IMR-90 (cell line): ENCODE measurements at regions not wholly inside any gene's neighbourhood (a gene's known extent, or its start where the extent isn't known, plus 50 kb on each side); places are given as distances from the start of the nearest gene placed in this dataset.

Experiments used
- ATAC-seq: fragments of 200-7000 bp; cut with Tn5 transposase; 2 replicates; pipeline ENCODE4 v1.9.1; 2020; ENCODE audit warnings: low read depth, mild to moderate bottlenecking, moderate library complexity
- BruUV-seq: library from RNA; stranded (reverse); fragments of 400-500 nt; replicated peaks from 2 replicates; lab custom pipeline; 2021; lab: Mats Ljungman, UMichigan
- CTCF ChIA-PET: fragments of 300-600 bp; formaldehyde crosslinking; extraction: SDS; loops from one replicate; lab custom pipeline; 2021; ENCODE audit warnings: antibody characterized with exemption; lab: Yijun Ruan, JAX
- POLR2A ChIA-PET: fragments of 300-600 bp; sonication (Branson Sonifier 250); formaldehyde crosslinking; loops from one replicate; lab custom pipeline; 2022; ENCODE audit warnings: antibody characterized with exemption; ENCODE audit not compliant: unreplicated experiment; lab: Charles Lee
- DNase-seq: peaks from one replicate; pipeline ENCODE4 v3.0.0; 2013
- H2AFZ ChIP-seq: replicated peaks from 2 replicates; pipeline ENCODE3; 2013; ENCODE audit warnings: low read length, mild to moderate bottlenecking; ENCODE audit not compliant: poor library complexity
- H2AK5ac ChIP-seq: 2 replicates; pipeline ENCODE4 v1.6.1; 2013; ENCODE audit warnings: low read depth, low read length, inconsistent platforms
- H2AK9ac ChIP-seq: replicated peaks from 2 replicates; pipeline ENCODE3; 2013; ENCODE audit warnings: mild to moderate bottlenecking, low read depth, low read length, moderate library complexity; ENCODE audit not compliant: poor library complexity
- H2BK120ac ChIP-seq: 2 replicates; pipeline ENCODE4 v1.6.1; 2013; ENCODE audit warnings: low read depth, low read length, inconsistent platforms
- H2BK15ac ChIP-seq: 3 replicates; pipeline ENCODE4 v1.6.1; 2013; ENCODE audit warnings: low read depth, low read length, inconsistent platforms
- H2BK20ac ChIP-seq: 2 replicates; pipeline ENCODE4 v1.6.1; 2013; ENCODE audit warnings: low read depth, mild to moderate bottlenecking, inconsistent platforms, low read length, moderate library complexity
- H2BK5ac ChIP-seq: 2 replicates; pipeline ENCODE4 v1.6.1; 2013; ENCODE audit warnings: mild to moderate bottlenecking, low read depth, low read length, inconsistent platforms; ENCODE audit not compliant: poor library complexity, severe bottlenecking
- H3K14ac ChIP-seq: replicated peaks from 2 replicates; pipeline ENCODE4 v1.6.1; 2013; ENCODE audit warnings: low read depth, low read length, inconsistent platforms
- H3K18ac ChIP-seq: 2 replicates; pipeline ENCODE4 v1.6.1; 2013; ENCODE audit warnings: low read depth, low read length, control low read depth
- H3K23ac ChIP-seq: 2 replicates; pipeline ENCODE4 v1.6.1; 2013; ENCODE audit warnings: low read depth, low read length, inconsistent platforms
- H3K27ac ChIP-seq: 2 replicates; pipeline ENCODE4 v1.5.1; 2013; ENCODE audit warnings: mild to moderate bottlenecking, control low read depth, low read length; ENCODE audit not compliant: insufficient read depth
- H3K27me3 ChIP-seq: 2 replicates; pipeline ENCODE4 v1.6.1; 2013; ENCODE audit warnings: low read length; ENCODE audit not compliant: control insufficient read depth, insufficient read depth
- H3K36me3 ChIP-seq: 2 replicates; pipeline ENCODE4 v1.6.1; 2013; ENCODE audit warnings: low read length, mixed read lengths; ENCODE audit not compliant: control insufficient read depth, insufficient read depth
- H3K4ac ChIP-seq: 2 replicates; pipeline ENCODE4 v1.6.1; 2013; ENCODE audit warnings: low read depth, low read length, inconsistent platforms
- H3K4me1 ChIP-seq: 2 replicates; pipeline ENCODE4 v1.6.1; 2013; ENCODE audit warnings: low read length, mixed read lengths; ENCODE audit not compliant: control insufficient read depth, insufficient read depth
- H3K4me2 ChIP-seq: 2 replicates; pipeline ENCODE4 v1.6.1; 2013; ENCODE audit warnings: low read depth, mild to moderate bottlenecking, control low read depth, low read length, moderate library complexity
- H3K4me3 ChIP-seq: 2 replicates; pipeline ENCODE4 v1.5.1; 2013; ENCODE audit warnings: low read depth, mild to moderate bottlenecking, control low read depth, low read length, moderate library complexity; ENCODE audit not compliant: insufficient read depth
- H3K56ac ChIP-seq: 2 replicates; pipeline ENCODE4 v1.6.1; 2013; ENCODE audit warnings: low read length, inconsistent platforms; ENCODE audit not compliant: insufficient read depth; ENCODE audit errors: extremely low read depth
- H3K79me1 ChIP-seq, 2 experiments: 2 replicates each; pipeline ENCODE4 v1.6.1; 2013; ENCODE audit warnings: low read length in 2 of 2, inconsistent platforms in 1 of 2, low read depth in 1 of 2
- H3K9ac ChIP-seq: 2 replicates; pipeline ENCODE4 v1.6.1; 2013; ENCODE audit warnings: low read depth, low read length, control low read depth
- H3K9me1 ChIP-seq: 2 replicates; pipeline ENCODE4 v1.6.1; 2013; ENCODE audit warnings: low read length, inconsistent platforms; ENCODE audit not compliant: insufficient read depth
- H3K9me3 ChIP-seq: 2 replicates; pipeline ENCODE4 v1.6.1; 2013; ENCODE audit warnings: low read length; ENCODE audit not compliant: control insufficient read depth, insufficient read depth
- H4K20me1 ChIP-seq: 2 replicates; pipeline ENCODE4 v1.6.1; 2013; ENCODE audit warnings: low read length, inconsistent platforms; ENCODE audit not compliant: insufficient read depth
- H4K5ac ChIP-seq: 2 replicates; pipeline ENCODE4 v1.6.1; 2013; ENCODE audit warnings: mild to moderate bottlenecking, low read depth, low read length, control low read depth
- H4K8ac ChIP-seq, 2 experiments: 2 replicates each; pipeline ENCODE4 v1.6.1; 2013; ENCODE audit warnings: low read depth in 2 of 2, low read length in 2 of 2, control low read depth in 1 of 2, inconsistent platforms in 1 of 2
- H4K91ac ChIP-seq: 2 replicates; pipeline ENCODE4 v1.6.1; 2013; ENCODE audit warnings: low read depth, low read length, inconsistent platforms; ENCODE audit not compliant: insufficient read depth
- CEBPB ChIP-seq: IDR thresholded peaks from 2 replicates; pipeline ENCODE4 v1.6.1; 2012; ENCODE audit warnings: low read depth, low read length, improper control_type of control experiment
- RFX5 ChIP-seq: IDR thresholded peaks from 2 replicates; pipeline ENCODE4 v1.8.0; 2012; ENCODE audit warnings: low read depth, mild to moderate bottlenecking, low read length, moderate library complexity
- WGBS, 2 experiments: methylation state at CpG; one replicate each; pipeline versions ENCODE4 v1.1.5 to v1.1.7; 2013; ENCODE audit warnings: missing lambda C conversion rate in 2 of 2; ENCODE audit not compliant: insufficient read length in 1 of 2; ENCODE audit errors: extremely low coverage in 2 of 2; 5-methylcytosine and 5-hydroxymethylcytosine counted together
- dilution Hi-C: fragments of 300-500 bp; cut with HindIII; formaldehyde crosslinking; loops from one replicate; pipeline ENCODE4 v1.14.3; 2018; ENCODE audit warnings: low sequenced_read_pairs; ENCODE audit not compliant: unreplicated experiment
- in situ Hi-C: fragments of 300-500 bp; cut with MboI; formaldehyde crosslinking; loops from 3 replicates; pipeline ENCODE4 v1.14.3; 2019; ENCODE audit warnings: low sequenced_read_pairs, inconsistent platforms, mixed read lengths
- intact Hi-C: fragments of 100-400 bp; cut with micrococcal nuclease; formaldehyde crosslinking; loops from 2 replicates; pipeline ENCODE4 v1.10.0; 2022

GRCh38 chr4:4625488-4625887 is 83.6 kb upstream of the STX18 start:
- Histone ChIP-seq H3K9me1 (peaks cover 10% of the 10 kb centered on the region), H4K20me1 (no peaks in the 10 kb centered on the region), H3K27ac (no peak overlapping the region), H3K23ac (no peak overlapping the region), H2BK120ac (peak overlapping the region; percentile 38), H3K9me3 (no peaks in the 10 kb centered on the region), H2BK15ac (no peak overlapping the region), H2BK5ac (no peak overlapping the region), H3K79me1 (no peaks in the 10 kb centered on the region), H3K4ac (peak overlapping the region; percentile 31; the same call in 1 of the 2 replicates), H4K91ac (no peak overlapping the region), H3K27me3 (no peaks in the 10 kb centered on the region), H3K18ac (no peak overlapping the region), H4K5ac (no peak overlapping the region), H2AK9ac (no peak overlapping the region), H2BK20ac (0 out of 2 replicates have a peak overlapping the region, but pooled peaks have one; percentile 10), H4K8ac (no peak overlapping the region; a peak in 1 of 4 replicates), H3K14ac (0 out of 2 replicates have a peak overlapping the region, but pooled peaks have one; percentile 11), H3K56ac (no peak overlapping the region), H3K4me3 (no peak overlapping the region), H3K4me2 (no peak overlapping the region), H3K4me1 (peaks cover 1% of the 10 kb centered on the region; the same call in 1 of the 2 replicates), H2AFZ (peak overlapping the region; percentile 77), H3K9ac (no peak overlapping the region), H3K36me3 (no peaks in the 10 kb centered on the region), H2AK5ac (no peak overlapping the region)
- DNase-seq, result peak; percentile 84
- POLR2A ChIA-PET, result no interaction called here
- in situ Hi-C loops (no loop called here), intact Hi-C loops (no loop called here), dilution Hi-C loops (no loop called here)
- CTCF ChIA-PET, result no interaction called here
- WGBS, 2 experiments, result 7% methylated on average over 4 of the region's 5 CpGs; no CpG with 5 or more reads in 1 of the 2 experiments
- no TSS peak for BruUV-seq
- TF ChIP-seq CEBPB, result peak; percentile 82
- no peak for TF ChIP-seq RFX5
- peak; percentile 82 for ATAC-seq
